GM13976 (cell line): ENCODE measurements at regions not wholly inside any gene's neighbourhood (a gene's known extent, or its start where the extent isn't known, plus 50 kb on each side); places are given as distances from the start of the nearest gene placed in this dataset.
"Not testable (repeated sequence)": the region's sequence is repeated elsewhere in the genome, so short reads cannot be mapped to it uniquely, and the experiment has no call there.

Experiments
- DNase-seq: peaks from one replicate; pipeline ENCODE4 v3.0.0; 2012; ENCODE audit warnings: low spot score
- CTCF ChIP-seq: IDR thresholded peaks from 2 replicates; pipeline ENCODE4 v1.5.1; 2012; ENCODE audit warnings: borderline replicate concordance, mild to moderate bottlenecking; ENCODE audit not compliant: insufficient read depth; ENCODE audit errors: extremely low read depth, missing control alignments, control extremely low read depth
- in situ Hi-C: fragments of 300-500 bp; cut with MboI; formaldehyde crosslinking; loops from one replicate; pipeline ENCODE4 v1.12.0; 2022; ENCODE audit warnings: low sequenced_read_pairs, mixed read lengths, inconsistent platforms; ENCODE audit not compliant: unreplicated experiment

DNA sequence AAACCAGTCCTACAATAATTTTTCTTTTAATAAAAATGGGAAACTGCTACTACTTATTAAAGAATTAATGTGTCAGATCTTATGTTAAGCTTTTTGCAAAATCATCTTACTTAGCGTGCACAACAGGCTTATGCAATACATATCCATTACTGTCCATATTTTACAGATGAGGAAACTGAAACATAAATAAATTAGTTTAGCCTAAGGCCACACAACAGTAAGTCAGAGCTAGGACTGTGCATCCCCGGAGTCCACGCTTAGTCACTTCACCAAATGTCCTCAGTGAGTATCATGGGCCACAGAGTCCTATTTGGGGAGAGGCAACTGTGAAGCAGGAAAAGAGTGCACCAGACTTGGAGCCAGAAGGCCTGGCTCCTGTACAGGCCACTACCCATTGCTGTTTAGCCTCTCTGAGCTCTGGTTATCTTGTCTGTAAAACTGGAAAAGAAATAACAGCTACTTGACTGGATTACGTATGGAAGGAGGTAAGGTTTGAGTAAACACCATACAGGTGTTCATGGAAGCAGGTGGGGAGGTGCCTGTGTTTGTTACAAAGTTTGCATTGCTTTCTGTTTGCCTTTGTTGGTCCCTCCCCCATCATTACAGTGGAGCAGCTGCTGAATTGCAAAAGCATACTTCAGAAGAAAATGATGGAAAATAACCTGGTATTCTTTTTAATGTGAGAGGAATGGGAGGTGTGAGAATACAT, 192.8 kb downstream of the FCRL5 start:
- TF ChIP-seq CTCF, result no peak
- in situ Hi-C loops, result loop anchor here (10.0 kb wide), 1 partner anchor 155 kb away; no protein-coding TSS in a partner anchor
- DNase-seq, result no peak

DNA sequence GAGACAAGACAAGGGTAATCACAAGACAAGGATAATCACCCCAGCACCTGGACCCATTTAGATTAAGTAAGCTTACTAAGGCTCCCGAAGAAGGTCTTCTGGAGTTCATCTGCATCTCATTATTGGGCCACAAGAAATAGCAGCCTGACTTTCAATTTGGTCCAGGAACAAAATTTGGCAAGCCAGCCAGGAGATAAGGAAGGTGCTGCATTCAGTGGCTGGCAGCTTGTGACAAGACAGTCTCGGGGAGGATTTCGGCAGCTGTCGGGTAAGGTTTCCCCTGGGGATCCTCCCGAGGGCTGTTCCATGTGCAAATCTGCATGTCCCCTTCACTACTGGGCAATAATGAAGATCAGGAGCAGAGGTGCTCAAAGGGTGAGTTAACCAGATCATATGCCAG, 195.2 kb downstream of the FCRL5 start:
- DNase-seq, result no peak
- in situ Hi-C loops, result no loop called here

DNA sequence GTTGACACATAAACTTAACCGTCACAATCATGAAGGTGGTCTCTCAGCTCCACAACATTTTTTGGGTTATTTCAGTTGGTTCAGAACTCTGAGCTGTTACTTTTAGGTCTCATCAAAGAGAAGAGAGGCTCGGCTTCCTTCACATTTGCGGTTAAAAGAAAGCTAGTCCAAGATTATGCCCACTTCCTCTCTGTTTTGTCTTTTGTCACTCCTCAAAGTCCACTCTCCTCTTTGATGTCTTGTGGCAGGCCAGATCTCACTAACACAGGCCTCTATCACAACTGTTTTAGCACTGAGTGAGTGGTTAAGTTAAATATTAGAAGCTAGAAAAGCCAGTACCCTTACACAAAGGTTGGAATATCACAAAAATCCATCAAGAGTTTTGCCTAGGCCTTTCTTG, 195.7 kb downstream of the FCRL5 start:
- DNase-seq, result no peak
- no peak for TF ChIP-seq CTCF
- in situ Hi-C loops, result no loop called here

More for the DNA sequence above, 195.2 kb downstream of the FCRL5 start:
- no peak for TF ChIP-seq CTCF

GRCh38 chr1:157353546-157353945, 198.8 kb downstream of the FCRL5 start:
- in situ Hi-C loops, result no loop called here
- TF ChIP-seq CTCF, result no peak
- no peak for DNase-seq

- no peak for TF ChIP-seq CTCF
- in situ Hi-C loops, result no loop called here
- no peak for DNase-seq
Measured at GRCh38 chr1:157352817-157353408, 199.4 kb downstream of the FCRL5 start.

- no peak for TF ChIP-seq CTCF
- no peak for DNase-seq
- in situ Hi-C loops, result no loop called here
Measured at GRCh38 chr1:157352216-157352615, 200.1 kb downstream of the FCRL5 start.

DNA sequence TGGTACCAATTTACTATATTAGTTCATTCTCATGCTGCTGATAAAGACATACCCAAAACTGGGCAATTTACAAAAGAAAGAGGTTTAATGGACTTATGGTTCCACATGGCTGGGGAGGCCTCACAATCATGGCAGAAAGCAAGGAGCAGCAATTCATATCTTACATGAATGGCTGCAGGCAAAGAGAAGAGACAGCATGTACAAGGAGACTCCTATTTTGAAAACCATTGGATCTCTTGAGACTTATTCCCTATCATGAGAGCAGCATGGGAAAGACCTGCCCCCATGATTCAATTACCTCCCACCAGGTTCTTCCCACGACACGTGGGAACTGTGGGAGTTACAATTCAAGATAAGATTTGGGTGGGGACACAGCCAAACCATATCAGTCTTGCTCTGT, 200.5 kb downstream of the FCRL5 start:
- DNase-seq, in situ Hi-C loops: not testable (repeated sequence)
